ENCODE measurements at regions not wholly inside any gene's neighbourhood (a gene's known extent, or its start where the extent isn't known, plus 50 kb on each side); places are given as distances from the start of the nearest gene placed in this dataset.

GRCh38 chr13:39245688-39246087 is 207.4 kb downstream of the NHLRC3 start:
- no peak for DNase-seq

- DNase-seq: no peak
Measured at GRCh38 chr13:39249982-39250381, 211.7 kb downstream of the NHLRC3 start.

GRCh38 chr13:39250440-39250839 is 212.2 kb downstream of the NHLRC3 start:
- no peak for DNase-seq

- no peak for DNase-seq
Measured at GRCh38 chr13:39251340-39251739, 213.1 kb downstream of the NHLRC3 start.

- no peak for DNase-seq
Measured at GRCh38 chr13:39253774-39254173, 215.5 kb downstream of the NHLRC3 start.

GRCh38 chr13:39254601-39255000 is 216.3 kb downstream of the NHLRC3 start:
- DNase-seq: no peak

GRCh38 chr13:39257642-39258041 is 219.4 kb downstream of the NHLRC3 start:
- DNase-seq: no peak

- DNase-seq: no peak
Measured at GRCh38 chr13:39259371-39260140, 221.3 kb downstream of the NHLRC3 start.

GRCh38 chr13:39263033-39263432 is 224.8 kb downstream of the NHLRC3 start:
- DNase-seq: peak in 1 of 4 experiments; percentile 7

GRCh38 chr13:39263531-39263930 is 225.3 kb downstream of the NHLRC3 start:
- no peak for DNase-seq

GRCh38 chr13:39266426-39266825 is 228.2 kb downstream of the NHLRC3 start:
- no peak for DNase-seq

- no peak for DNase-seq
Measured at GRCh38 chr13:39268398-39268797, 230.1 kb downstream of the NHLRC3 start.

- DNase-seq: no peak
Measured at GRCh38 chr13:39269004-39269403, 230.7 kb downstream of the NHLRC3 start.

- no peak for DNase-seq
Measured at GRCh38 chr13:39269411-39269810, 231.2 kb downstream of the NHLRC3 start.

- DNase-seq: no peak
Measured at GRCh38 chr13:39272994-39273393, 234.7 kb downstream of the NHLRC3 start.

- DNase-seq: no peak
Measured at GRCh38 chr13:39273953-39274738, 235.9 kb downstream of the NHLRC3 start.

- DNase-seq: no peak
Measured at GRCh38 chr13:39274739-39275325, 236.6 kb downstream of the NHLRC3 start.

- no peak for DNase-seq
Measured at GRCh38 chr13:39279077-39279476, 240.8 kb downstream of the NHLRC3 start.

- DNase-seq: no peak
Measured at GRCh38 chr13:39281539-39282150, 243.4 kb downstream of the NHLRC3 start.

GRCh38 chr13:39282400-39282972 is 244.2 kb downstream of the NHLRC3 start:
- no peak for DNase-seq

GRCh38 chr13:39283072-39283471 is 244.8 kb downstream of the NHLRC3 start:
- no peak for DNase-seq

GRCh38 chr13:39284801-39285388 is 246.6 kb downstream of the NHLRC3 start:
- no peak for DNase-seq

All from activated CD4-positive, CD25-positive, alpha-beta regulatory T cell (primary cell).